OCI-LY3 (cell line): ENCODE measurements at regions not wholly inside any gene's neighbourhood (a gene's known extent, or its start where the extent isn't known, plus 50 kb on each side); places are given as distances from the start of the nearest gene placed in this dataset.
"Not testable (repeated sequence)": the region's sequence is repeated elsewhere in the genome, so short reads cannot be mapped to it uniquely, and the experiment has no call there.

Experiments used
- H2AFZ ChIP-seq: fragments of 200-600, 300-600 bp; shearing (Covaris generic); 2 replicates; pipeline ENCODE4 v1.6.0; 2014; ENCODE audit warnings: antibody characterized with exemption, low read depth, low read length
- H3K27ac ChIP-seq: fragments of 200-600, 300-600 bp; sonication (generic); 2 replicates; pipeline ENCODE4 v1.5.1; 2014; ENCODE audit warnings: mild to moderate bottlenecking, low read length, moderate library complexity, mixed read lengths
- H3K27me3 ChIP-seq: fragments of 200-600, 300-600 bp; sonication (generic); 2 replicates; pipeline ENCODE4 v1.6.1; 2014; ENCODE audit warnings: low read depth, low read length, mixed read lengths
- H3K36me3 ChIP-seq: fragments of 200-600, 300-600 bp; sonication (generic); replicated peaks from 2 replicates; pipeline ENCODE3; 2014; ENCODE audit warnings: low read depth, low read length, mixed read lengths
- H3K4me1 ChIP-seq: fragments of 300-600, 200-600 bp; sonication (generic); 2 replicates; pipeline ENCODE4 v1.6.1; 2014; ENCODE audit warnings: low read length, mixed read lengths
- H3K4me2 ChIP-seq: fragments of 200-600, 300-600 bp; sonication (generic); 2 replicates; pipeline ENCODE4 v1.6.1; 2014; ENCODE audit warnings: low read length, mixed read lengths
- H3K4me3 ChIP-seq: fragments of 300-600, 200-600 bp; sonication (generic); 2 replicates; pipeline ENCODE4 v1.5.1; 2014; ENCODE audit warnings: antibody characterized with exemption, mild to moderate bottlenecking, low read length, moderate library complexity
- H3K79me2 ChIP-seq: fragments of 300-600, 200-600 bp; shearing (Covaris generic); 2 replicates; pipeline ENCODE4 v1.6.1; 2014; ENCODE audit warnings: mild to moderate bottlenecking, low read length, mixed read lengths
- H3K9ac ChIP-seq: fragments of 300-600, 200-600 bp; shearing (Covaris generic); 2 replicates; pipeline ENCODE4 v1.6.0; 2014; ENCODE audit warnings: mild to moderate bottlenecking, low read length, moderate library complexity
- H3K9me3 ChIP-seq: fragments of 200-600, 300-600 bp; shearing (Covaris generic); 2 replicates; pipeline ENCODE4 v1.6.1; 2014; ENCODE audit warnings: low read length, mixed read lengths; ENCODE audit not compliant: insufficient read depth
- H4K20me1 ChIP-seq: fragments of 200-600, 300-600 bp; sonication (generic); 2 replicates; pipeline ENCODE4 v1.6.1; 2016; ENCODE audit warnings: low read length, mixed read lengths; ENCODE audit not compliant: insufficient read depth
- CTCF ChIP-seq: fragments of 200-600, 300-600 bp; sonication (generic); IDR thresholded peaks from 2 replicates; pipeline ENCODE4 v1.5.1; 2014; ENCODE audit warnings: antibody characterized with exemption, low read length, low read depth
- EZH2phosphoT487 ChIP-seq: fragments of 200-600 bp; shearing (Covaris generic); IDR thresholded peaks from 2 replicates; pipeline ENCODE4 v1.6.1; 2018; ENCODE audit warnings: antibody characterized with exemption, mixed run types, low read depth

- no peaks in the 10 kb centered on the region for H3K36me3 ChIP-seq
- H3K4me1 ChIP-seq, result 0 out of 2 replicates have a peak, but pooled peaks cover 3% of the 10 kb centered on the region
- no peaks in the 10 kb centered on the region for H3K9me3 ChIP-seq
- no peaks in the 10 kb centered on the region for H3K27me3 ChIP-seq
- H3K79me2 ChIP-seq, result no peaks in the 10 kb centered on the region
- no peak overlapping the region for H2AFZ ChIP-seq
- H3K9ac ChIP-seq, result no peak overlapping the region
- TF ChIP-seq CTCF, result no peak
- TF ChIP-seq EZH2phosphoT487, result no peak
- H4K20me1 ChIP-seq, result no peaks in the 10 kb centered on the region
- no peak overlapping the region for H3K27ac ChIP-seq
- no peak overlapping the region for H3K4me3 ChIP-seq
- H3K4me2 ChIP-seq, result no peak overlapping the region
Measured at GRCh38 chr16:59527206-59527997, 793.3 kb upstream of the GOT2 start.

- H3K4me2 ChIP-seq, result no peak overlapping the region
- TF ChIP-seq CTCF (no peak), EZH2phosphoT487 (no peak)
Measured at GRCh38 chr16:59522826-59523225, 788.7 kb upstream of the GOT2 start.

GRCh38 chr16:59518721-59519120 lies 784.6 kb upstream of the GOT2 start:
- not testable (repeated sequence) for H3K36me3 ChIP-seq, H3K27ac ChIP-seq, H3K4me3 ChIP-seq, H3K27me3 ChIP-seq, H3K9me3 ChIP-seq, H4K20me1 ChIP-seq, H3K4me2 ChIP-seq, H2AFZ ChIP-seq, H3K4me1 ChIP-seq, H3K79me2 ChIP-seq, H3K9ac ChIP-seq

More at GRCh38 chr16:59522826-59523225, 788.7 kb upstream of the GOT2 start:
- Histone ChIP-seq H3K36me3 (no peaks in the 10 kb centered on the region), H3K79me2 (no peaks in the 10 kb centered on the region), H3K9ac (no peak overlapping the region), H3K27me3 (no peaks in the 10 kb centered on the region), H4K20me1 (no peaks in the 10 kb centered on the region), H3K4me1 (0 out of 2 replicates have a peak, but pooled peaks cover 2% of the 10 kb centered on the region), H3K27ac (no peak overlapping the region), H3K9me3 (no peaks in the 10 kb centered on the region), H2AFZ (no peak overlapping the region), H3K4me3 (no peak overlapping the region)

DNA sequence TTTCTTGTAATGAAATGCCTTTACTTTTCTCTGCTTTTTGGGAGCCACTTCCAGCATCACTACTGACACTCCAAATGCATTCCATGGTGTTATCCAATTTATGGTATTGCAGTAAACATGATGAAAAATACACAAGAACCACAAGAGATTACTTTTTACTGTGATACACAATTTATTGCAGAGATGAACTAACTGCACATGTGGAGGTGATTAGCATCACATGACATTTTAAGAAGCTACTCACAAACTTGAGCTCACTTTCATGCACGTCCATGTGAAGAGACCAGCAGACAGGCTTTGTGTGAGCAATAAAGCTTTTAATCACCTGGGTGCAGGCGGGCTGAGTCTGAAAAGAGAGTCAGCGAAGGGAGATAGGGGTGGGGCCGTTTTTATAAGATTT lies 780.5 kb upstream of the GOT2 start:
- H4K20me1 ChIP-seq, result no peaks in the 10 kb centered on the region
- H3K4me2 ChIP-seq, result no peak overlapping the region
- H2AFZ ChIP-seq, result no peak overlapping the region
- no peak overlapping the region for H3K27ac ChIP-seq
- H3K4me1 ChIP-seq, result no peaks in the 10 kb centered on the region
- no peak overlapping the region for H3K9ac ChIP-seq
- H3K36me3 ChIP-seq, result no peaks in the 10 kb centered on the region
- no peaks in the 10 kb centered on the region for H3K9me3 ChIP-seq
- H3K79me2 ChIP-seq, result no peaks in the 10 kb centered on the region
- H3K4me3 ChIP-seq, result no peak overlapping the region
- TF ChIP-seq EZH2phosphoT487 (no peak), CTCF (no peak)
- no peaks in the 10 kb centered on the region for H3K27me3 ChIP-seq
